K562 (cell line): ENCODE measurements at regions not wholly inside any gene's neighbourhood (a gene's known extent, or its start where the extent isn't known, plus 50 kb on each side); places are given as distances from the start of the nearest gene placed in this dataset.

Experiments used
- ATAC-seq: fragments of 200-7000 bp; cut with Tn5 transposase; 3 replicates; pipeline ENCODE4 v1.9.1; 2020; ENCODE audit warnings: moderate library complexity
- BruUV-seq: library from RNA; stranded (reverse); fragments of 400-500 nt; replicated peaks from 2 replicates; lab custom pipeline; 2021; lab: Mats Ljungman, UMichigan
- CTCF ChIA-PET: fragments of 300-600 bp; formaldehyde crosslinking; extraction: SDS; loops from one replicate; lab custom pipeline; 2021; ENCODE audit warnings: low intra/inter-chr PET ratio; lab: Yijun Ruan, JAX
- POLR2A ChIA-PET: fragments of 300-600, 350-650 bp; sonication (Branson Sonifier 250); formaldehyde crosslinking; extraction: SDS; loops from one replicate; lab custom pipeline; 2021; ENCODE audit warnings: antibody characterized with exemption, inconsistent platforms; lab: Yijun Ruan, JAX
- DNase-seq, 4 experiments: peaks; one replicate each; pipeline versions ENCODE4 v3.0.0 to v3.0.0-alpha.2; 2011 to 2018; ENCODE audit warnings: low spot score in 3 of 4, mixed read lengths in 3 of 4; ENCODE audit errors: extremely low read depth in 1 of 4
- FAIRE-seq: peaks from 2 replicates; lab custom pipeline; 2011; peaks lifted over from hg19 to GRCh38; lab: Jason Lieb, UNC
- H2AFZ ChIP-seq: 2 replicates; pipeline ENCODE4 v1.6.0; 2011; ENCODE audit warnings: low read depth, low read length, control low read depth, inconsistent platforms
- H3K27ac ChIP-seq: fragments of 200-600 bp; 3 replicates; pipeline ENCODE4 v1.8.0; 2011; ENCODE audit warnings: low read depth, mild to moderate bottlenecking, control low read depth, inconsistent platforms, low read length, moderate library complexity, mixed read lengths; ENCODE audit errors: extremely low read depth
- H3K27me3 ChIP-seq, 2 experiments: fragments of 300-600 bp in 1 of 2; 2 replicates in 1 of 2; 3 replicates in 1 of 2; pipeline versions ENCODE4 v1.6.0 to v1.8.0; 2011; ENCODE audit warnings: inconsistent platforms in 2 of 2, low read length in 2 of 2, mild to moderate bottlenecking in 1 of 2, mixed read lengths in 1 of 2, moderate library complexity in 1 of 2; ENCODE audit not compliant: control insufficient read depth in 2 of 2, insufficient read depth in 2 of 2
- H3K36me3 ChIP-seq: fragments of 300-600 bp; 3 replicates; pipeline ENCODE4 v1.8.0; 2011; ENCODE audit warnings: mild to moderate bottlenecking, low read length, inconsistent platforms; ENCODE audit not compliant: control insufficient read depth, insufficient read depth
- H3K4me1 ChIP-seq, 2 experiments: fragments of 200-600 bp in 1 of 2; replicated peaks in 1 of 2; 2 replicates in 1 of 2; 3 replicates in 1 of 2; pipeline versions ENCODE4 v1.5.1 to v1.8.0; 2011; ENCODE audit warnings: inconsistent platforms in 2 of 2, low read length in 2 of 2, mild to moderate bottlenecking in 1 of 2, mixed read lengths in 1 of 2, moderate library complexity in 1 of 2; ENCODE audit not compliant: control insufficient read depth in 2 of 2, insufficient read depth in 2 of 2
- H3K4me2 ChIP-seq: 2 replicates; pipeline ENCODE4 v1.6.1; 2011; ENCODE audit warnings: low read length, control low read depth, inconsistent platforms, mixed read lengths; ENCODE audit not compliant: insufficient read depth
- H3K4me3 ChIP-seq: fragments of 200-600 bp; sonication (generic), shearing (Covaris generic); 2 replicates; pipeline ENCODE4 v1.5.1; 2016; ENCODE audit warnings: control low read depth, inconsistent platforms
- H3K79me2 ChIP-seq: fragments of 200-600 bp; 3 replicates; pipeline ENCODE4 v1.8.0; 2011; ENCODE audit warnings: low read length, inconsistent platforms; ENCODE audit not compliant: control insufficient read depth, insufficient read depth
- H3K9ac ChIP-seq, 2 experiments: 2 replicates each; pipeline versions ENCODE4 v1.6.0 to v1.6.1; 2011; ENCODE audit warnings: low read depth in 2 of 2, low read length in 2 of 2, control low read depth in 1 of 2, inconsistent platforms in 1 of 2, mild to moderate bottlenecking in 1 of 2, mixed read lengths in 1 of 2; ENCODE audit not compliant: insufficient read depth in 1 of 2
- H3K9me1 ChIP-seq: one replicate; pipeline ENCODE4 v1.6.0; 2011; ENCODE audit warnings: inconsistent platforms, mild to moderate bottlenecking, low read length, moderate library complexity; ENCODE audit not compliant: control insufficient read depth, insufficient read depth
- H3K9me3 ChIP-seq: replicated peaks from 2 replicates; pipeline ENCODE4 v1.5.1; 2011; ENCODE audit warnings: low read depth, low read length, inconsistent platforms; ENCODE audit not compliant: control insufficient read depth, insufficient read depth
- H4K20me1 ChIP-seq: replicated peaks from 2 replicates; pipeline ENCODE4 v1.6.1; 2011; ENCODE audit warnings: low read length, inconsistent platforms, mixed read lengths; ENCODE audit not compliant: control insufficient read depth, insufficient read depth
- KDM2B ChIP-seq: fragments of 250-450 bp; sonication (Bioruptor Pico); IDR thresholded peaks from 2 replicates; pipeline ENCODE4 v1.8.0; 2021; ENCODE audit warnings: mild to moderate bottlenecking, moderate library complexity
- NONO ChIP-seq, 2 experiments: fragments of 200-400 bp in 1 of 2; fragments of 450-650 bp in 1 of 2; formaldehyde crosslinking in 1 of 2; IDR thresholded peaks; 2 replicates each; pipeline ENCODE4 v1.6.1; 2017; ENCODE audit warnings: low read depth in 2 of 2, mild to moderate bottlenecking in 2 of 2, moderate library complexity in 2 of 2, low read length in 1 of 2
- TAF15 ChIP-seq: fragments of 200-400 bp; formaldehyde crosslinking; IDR thresholded peaks from 2 replicates; pipeline ENCODE4 v1.6.1; 2017; ENCODE audit warnings: mild to moderate bottlenecking, low read depth, low read length, moderate library complexity
- ZNF121 ChIP-seq: sonication (generic); formaldehyde crosslinking; conservative IDR thresholded peaks from 2 replicates; pipeline ENCODE4 v1.8.0; 2022; ENCODE audit warnings: missing genetic modification reagents
- ZNF165 ChIP-seq: fragments of 250-450 bp; sonication (Bioruptor Pico); IDR thresholded peaks from 2 replicates; pipeline ENCODE4 v1.4.0; 2020; ENCODE audit warnings: borderline replicate concordance
- ZNF316 ChIP-seq: fragments of 450-650 bp; IDR thresholded peaks from 2 replicates; pipeline ENCODE4 v1.6.1; 2016
- ZNF408 ChIP-seq: fragments of 250-450 bp; sonication (Bioruptor Pico); IDR thresholded peaks from 2 replicates; pipeline ENCODE4 v1.4.0; 2020; ENCODE audit warnings: low read depth, mild to moderate bottlenecking, moderate library complexity
- ZNF76 ChIP-seq: fragments of 250-450 bp; sonication (Bioruptor Pico); IDR thresholded peaks from 2 replicates; pipeline ENCODE4 v1.4.0; 2020; ENCODE audit warnings: mild to moderate bottlenecking, moderate library complexity, borderline replicate concordance
- WGBS: fragments of 100-300 bp; shearing (Covaris generic); methylation state at CpG from one replicate; pipeline ENCODE4 v1.1.6; 2016; ENCODE audit warnings: low coverage, mixed read lengths; ENCODE audit not compliant: insufficient coverage; ENCODE audit errors: missing lambda C conversion rate; 5-methylcytosine and 5-hydroxymethylcytosine counted together
- in situ Hi-C: fragments of 300-500 bp; cut with MboI; formaldehyde crosslinking; loops from 4 replicates; pipeline ENCODE4 v1.15.0; 2018; ENCODE audit warnings: inconsistent platforms, mixed read lengths
- intact Hi-C: fragments of 100-400 bp; cut with micrococcal nuclease; formaldehyde crosslinking; loops from 2 replicates; pipeline ENCODE4 v1.14.2; 2022
- TF ChIP-seq, protein P1 (sequence below): IDR thresholded peaks from 2 replicates; pipeline ENCODE4 v1.6.1; 2011; ENCODE audit not compliant: insufficient read length; ENCODE audit errors: extremely low read depth
- TF ChIP-seq, protein P2 (sequence below): sonication (generic); formaldehyde crosslinking; IDR thresholded peaks from 2 replicates; pipeline ENCODE4 v1.8.0; 2023; ENCODE audit warnings: missing genetic modification reagents, mild to moderate bottlenecking, borderline replicate concordance

DNA sequence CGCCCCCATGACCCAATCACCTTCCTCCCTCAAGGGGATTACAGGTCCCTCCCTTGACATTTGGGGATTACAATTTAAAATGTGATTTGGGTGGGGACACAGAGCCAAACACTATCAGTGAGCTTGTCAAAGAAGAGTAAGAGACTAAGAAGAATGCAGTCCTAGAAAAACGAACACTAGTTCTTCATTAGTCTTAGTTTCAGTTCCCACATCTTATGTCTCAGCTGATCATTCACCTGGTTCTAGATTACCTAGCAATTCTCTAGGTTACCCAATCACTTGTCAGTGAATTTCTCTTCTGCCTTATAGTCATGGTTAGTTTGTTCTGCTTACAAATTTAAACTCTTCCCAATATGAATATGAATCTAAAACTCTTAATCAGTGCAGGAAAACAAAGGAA lies 251.5 kb downstream of the COX7C start:
- H3K27me3 ChIP-seq = no peaks in the 10 kb centered on the region
- no peak for DNase-seq
- BruUV-seq = no TSS peak
- in situ Hi-C loops (no loop called here), intact Hi-C loops (no loop called here)
- WGBS = 0% methylated on average over 2 of the region's 2 CpGs
- no peak overlapping the region for H3K9ac ChIP-seq
- no peaks in the 10 kb centered on the region for H4K20me1 ChIP-seq
- POLR2A ChIA-PET = no interaction called here
- H2AFZ ChIP-seq = no peak overlapping the region
- no peak for FAIRE-seq
- no peaks in the 10 kb centered on the region for H3K9me3 ChIP-seq
- CTCF ChIA-PET = no interaction called here
- no peaks in the 10 kb centered on the region for H3K4me1 ChIP-seq
- H3K36me3 ChIP-seq = no peaks in the 10 kb centered on the region
- no peak overlapping the region for H3K4me2 ChIP-seq
- ATAC-seq = no peak
- no peaks in the 10 kb centered on the region for H3K9me1 ChIP-seq
- H3K79me2 ChIP-seq = no peaks in the 10 kb centered on the region
- no peak overlapping the region for H3K4me3 ChIP-seq
- H3K27ac ChIP-seq = no peak overlapping the region
- TF ChIP-seq ZNF165 = no peak
- no peak for TF ChIP-seq KDM2B (CRISPR knock-in tag)

DNA sequence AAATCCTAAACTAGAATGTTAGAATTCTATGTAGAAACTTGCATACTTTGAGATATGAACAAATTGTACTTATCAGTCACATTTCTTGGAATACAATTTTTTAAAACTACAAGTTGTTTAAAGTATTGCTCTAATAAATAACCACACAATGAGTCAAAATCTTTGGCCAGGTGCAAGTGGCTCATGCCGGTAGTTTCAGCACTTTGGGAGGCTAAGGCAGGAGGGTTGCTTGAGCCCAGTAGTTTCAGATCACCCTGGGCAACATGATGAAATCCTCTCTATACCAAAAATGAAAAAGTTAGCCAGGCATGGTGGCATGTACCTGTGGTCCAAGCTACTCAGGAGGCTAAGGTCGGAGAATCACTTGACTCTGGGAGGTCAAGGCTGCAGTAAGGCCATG lies 257.8 kb downstream of the COX7C start:
- ChIA-PET POLR2A (no interaction called here), CTCF (no interaction called here)
- Histone ChIP-seq H4K20me1 (no peaks in the 10 kb centered on the region; the same call in 1 of the 2 replicates), H3K9ac (no peak overlapping the region), H3K79me2 (no peaks in the 10 kb centered on the region), H3K27ac (no peak overlapping the region), H2AFZ (no peak overlapping the region), H3K4me3 (no peak overlapping the region), H3K27me3 (no peaks in the 10 kb centered on the region), H3K4me2 (no peak overlapping the region), H3K9me3 (no peaks in the 10 kb centered on the region), H3K9me1 (no peaks in the 10 kb centered on the region), H3K36me3 (no peaks in the 10 kb centered on the region), H3K4me1 (no peaks in the 10 kb centered on the region)
- no peak for DNase-seq
- intact Hi-C loops = no loop called here
- 0% methylated on average over 2 of the region's 2 CpGs for WGBS
- no peak for FAIRE-seq
- in situ Hi-C loops = no loop called here
- no TSS peak for BruUV-seq
- ATAC-seq = no peak
- TF ChIP-seq ZNF316 = no peak
- no peak for TF ChIP-seq ZNF408 (CRISPR knock-in tag)
- TF ChIP-seq, protein P1, sequence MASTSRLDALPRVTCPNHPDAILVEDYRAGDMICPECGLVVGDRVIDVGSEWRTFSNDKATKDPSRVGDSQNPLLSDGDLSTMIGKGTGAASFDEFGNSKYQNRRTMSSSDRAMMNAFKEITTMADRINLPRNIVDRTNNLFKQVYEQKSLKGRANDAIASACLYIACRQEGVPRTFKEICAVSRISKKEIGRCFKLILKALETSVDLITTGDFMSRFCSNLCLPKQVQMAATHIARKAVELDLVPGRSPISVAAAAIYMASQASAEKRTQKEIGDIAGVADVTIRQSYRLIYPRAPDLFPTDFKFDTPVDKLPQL = no peak
- TF ChIP-seq ZNF121 = no peak
- TF ChIP-seq, protein P2, sequence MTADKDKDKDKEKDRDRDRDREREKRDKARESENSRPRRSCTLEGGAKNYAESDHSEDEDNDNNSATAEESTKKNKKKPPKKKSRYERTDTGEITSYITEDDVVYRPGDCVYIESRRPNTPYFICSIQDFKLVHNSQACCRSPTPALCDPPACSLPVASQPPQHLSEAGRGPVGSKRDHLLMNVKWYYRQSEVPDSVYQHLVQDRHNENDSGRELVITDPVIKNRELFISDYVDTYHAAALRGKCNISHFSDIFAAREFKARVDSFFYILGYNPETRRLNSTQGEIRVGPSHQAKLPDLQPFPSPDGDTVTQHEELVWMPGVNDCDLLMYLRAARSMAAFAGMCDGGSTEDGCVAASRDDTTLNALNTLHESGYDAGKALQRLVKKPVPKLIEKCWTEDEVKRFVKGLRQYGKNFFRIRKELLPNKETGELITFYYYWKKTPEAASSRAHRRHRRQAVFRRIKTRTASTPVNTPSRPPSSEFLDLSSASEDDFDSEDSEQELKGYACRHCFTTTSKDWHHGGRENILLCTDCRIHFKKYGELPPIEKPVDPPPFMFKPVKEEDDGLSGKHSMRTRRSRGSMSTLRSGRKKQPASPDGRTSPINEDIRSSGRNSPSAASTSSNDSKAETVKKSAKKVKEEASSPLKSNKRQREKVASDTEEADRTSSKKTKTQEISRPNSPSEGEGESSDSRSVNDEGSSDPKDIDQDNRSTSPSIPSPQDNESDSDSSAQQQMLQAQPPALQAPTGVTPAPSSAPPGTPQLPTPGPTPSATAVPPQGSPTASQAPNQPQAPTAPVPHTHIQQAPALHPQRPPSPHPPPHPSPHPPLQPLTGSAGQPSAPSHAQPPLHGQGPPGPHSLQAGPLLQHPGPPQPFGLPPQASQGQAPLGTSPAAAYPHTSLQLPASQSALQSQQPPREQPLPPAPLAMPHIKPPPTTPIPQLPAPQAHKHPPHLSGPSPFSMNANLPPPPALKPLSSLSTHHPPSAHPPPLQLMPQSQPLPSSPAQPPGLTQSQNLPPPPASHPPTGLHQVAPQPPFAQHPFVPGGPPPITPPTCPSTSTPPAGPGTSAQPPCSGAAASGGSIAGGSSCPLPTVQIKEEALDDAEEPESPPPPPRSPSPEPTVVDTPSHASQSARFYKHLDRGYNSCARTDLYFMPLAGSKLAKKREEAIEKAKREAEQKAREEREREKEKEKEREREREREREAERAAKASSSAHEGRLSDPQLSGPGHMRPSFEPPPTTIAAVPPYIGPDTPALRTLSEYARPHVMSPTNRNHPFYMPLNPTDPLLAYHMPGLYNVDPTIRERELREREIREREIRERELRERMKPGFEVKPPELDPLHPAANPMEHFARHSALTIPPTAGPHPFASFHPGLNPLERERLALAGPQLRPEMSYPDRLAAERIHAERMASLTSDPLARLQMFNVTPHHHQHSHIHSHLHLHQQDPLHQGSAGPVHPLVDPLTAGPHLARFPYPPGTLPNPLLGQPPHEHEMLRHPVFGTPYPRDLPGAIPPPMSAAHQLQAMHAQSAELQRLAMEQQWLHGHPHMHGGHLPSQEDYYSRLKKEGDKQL (CRISPR knock-in tag) = no peak
- TF ChIP-seq TAF15 = no peak
- TF ChIP-seq ZNF76 (CRISPR knock-in tag) = no peak
- no peak for TF ChIP-seq NONO (IDR thresholded peaks at IDR 0.05; ENCODE audit: low read depth in 2 of 2, low read length in 1 of 2)
